MV-4-11 (cell line): ENCODE measurements at regions not wholly inside any gene's neighbourhood (a gene's known extent, or its start where the extent isn't known, plus 50 kb on each side); places are given as distances from the start of the nearest gene placed in this dataset.

ENCODE experiments used
- DNase-seq: peaks from one replicate; lab custom pipeline; 2025; lab: John Stamatoyannopoulos, UW

DNA sequence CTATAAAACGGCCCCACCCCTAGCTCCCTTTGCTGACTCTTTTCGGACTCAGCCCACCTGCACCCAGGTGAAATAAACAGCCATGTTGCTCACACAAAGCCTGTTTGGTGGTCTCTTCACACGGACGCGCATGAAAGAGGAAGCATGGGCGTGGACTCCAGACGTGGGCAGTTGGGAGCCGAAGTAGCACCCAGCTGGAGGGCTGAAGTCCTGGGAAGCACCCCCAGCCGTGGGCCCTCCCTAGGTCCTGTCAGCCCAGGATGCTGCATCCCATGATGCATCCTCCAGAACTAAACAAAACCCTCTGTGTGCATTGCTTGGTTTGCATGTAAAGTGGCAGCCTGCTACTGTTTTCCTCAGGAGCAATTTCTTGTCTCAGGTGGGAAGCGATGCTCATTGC is 62.1 kb upstream of the CFAP46 start:
- no peak for DNase-seq

DNA sequence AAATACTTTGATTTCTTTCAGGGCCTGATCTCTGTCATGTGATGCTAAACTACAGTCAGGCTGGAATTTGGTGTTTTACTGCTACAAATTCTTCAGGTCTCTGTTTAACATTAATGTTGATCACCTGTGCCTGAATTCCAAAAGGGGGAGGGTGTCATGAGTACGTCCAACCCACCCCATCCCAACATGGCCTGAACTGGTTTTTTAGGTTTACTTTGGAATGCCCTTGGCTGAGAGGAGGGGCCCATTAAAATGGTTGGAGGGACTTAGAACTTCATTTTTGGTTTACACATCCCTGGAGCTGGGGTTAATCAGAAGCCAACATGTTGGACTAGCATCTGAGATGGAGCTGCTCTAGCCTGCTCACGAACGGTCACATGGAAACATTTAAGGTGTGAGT is 60.8 kb upstream of the CFAP46 start:
- no peak for DNase-seq

DNA sequence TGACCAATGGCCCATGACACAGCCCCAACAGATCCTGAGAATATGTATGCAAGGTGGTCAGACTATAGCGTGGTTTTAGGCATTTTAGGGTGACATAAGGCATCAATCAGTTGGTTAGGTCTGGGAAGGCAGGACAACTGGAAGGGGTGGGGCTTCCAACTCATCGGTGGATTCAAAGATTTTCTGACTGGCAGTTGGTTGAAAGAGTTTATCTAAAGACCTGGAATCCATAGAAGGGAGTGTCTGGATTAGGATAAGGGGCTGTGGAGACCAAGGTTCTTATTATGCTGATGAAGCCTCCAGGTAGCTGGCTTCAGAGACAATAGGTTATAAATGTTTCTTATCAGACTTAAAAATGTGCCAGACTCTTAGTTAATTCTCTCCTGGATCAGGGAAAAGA is 60.3 kb upstream of the CFAP46 start:
- no peak for DNase-seq

DNA sequence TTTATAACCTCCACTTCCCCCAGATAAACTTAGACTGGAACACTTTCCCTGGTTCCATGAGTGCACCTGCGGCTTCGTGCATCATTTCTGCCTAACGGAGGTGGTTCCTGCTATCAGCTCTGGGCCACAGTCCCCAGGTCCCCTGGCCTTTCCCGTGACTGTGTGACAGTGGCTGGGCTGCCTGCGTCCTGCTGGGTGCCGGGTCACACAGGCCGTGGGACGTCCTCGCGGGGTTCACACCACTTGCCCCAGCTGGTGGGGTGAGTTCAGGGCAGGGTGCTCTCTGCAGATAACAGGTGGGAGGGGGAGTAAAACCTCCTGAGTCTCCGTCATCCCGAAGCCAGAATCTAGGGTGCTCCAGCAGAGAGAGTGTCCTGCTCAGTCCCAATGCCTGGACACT is 58.7 kb upstream of the CFAP46 start:
- DNase-seq, result no peak

DNA sequence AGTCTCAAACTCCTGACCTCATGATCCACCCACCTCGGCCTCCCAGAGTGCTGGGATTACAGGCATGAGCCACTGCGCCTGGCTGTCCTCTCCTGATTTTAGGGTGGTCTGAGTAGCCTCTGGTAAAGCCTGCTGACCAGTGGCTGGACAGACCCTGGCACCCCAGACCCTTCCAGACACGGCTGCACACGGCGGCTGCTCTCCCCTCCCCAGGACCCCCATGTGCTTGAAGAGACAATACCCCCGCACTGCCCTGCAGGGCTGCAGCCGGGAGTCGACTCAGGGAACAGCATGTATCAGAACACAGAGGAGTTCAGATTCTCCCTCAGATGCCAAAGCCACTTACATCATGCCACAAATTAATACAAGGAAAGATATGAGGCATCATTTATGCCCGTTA is 58.3 kb upstream of the CFAP46 start:
- no peak for DNase-seq

DNA sequence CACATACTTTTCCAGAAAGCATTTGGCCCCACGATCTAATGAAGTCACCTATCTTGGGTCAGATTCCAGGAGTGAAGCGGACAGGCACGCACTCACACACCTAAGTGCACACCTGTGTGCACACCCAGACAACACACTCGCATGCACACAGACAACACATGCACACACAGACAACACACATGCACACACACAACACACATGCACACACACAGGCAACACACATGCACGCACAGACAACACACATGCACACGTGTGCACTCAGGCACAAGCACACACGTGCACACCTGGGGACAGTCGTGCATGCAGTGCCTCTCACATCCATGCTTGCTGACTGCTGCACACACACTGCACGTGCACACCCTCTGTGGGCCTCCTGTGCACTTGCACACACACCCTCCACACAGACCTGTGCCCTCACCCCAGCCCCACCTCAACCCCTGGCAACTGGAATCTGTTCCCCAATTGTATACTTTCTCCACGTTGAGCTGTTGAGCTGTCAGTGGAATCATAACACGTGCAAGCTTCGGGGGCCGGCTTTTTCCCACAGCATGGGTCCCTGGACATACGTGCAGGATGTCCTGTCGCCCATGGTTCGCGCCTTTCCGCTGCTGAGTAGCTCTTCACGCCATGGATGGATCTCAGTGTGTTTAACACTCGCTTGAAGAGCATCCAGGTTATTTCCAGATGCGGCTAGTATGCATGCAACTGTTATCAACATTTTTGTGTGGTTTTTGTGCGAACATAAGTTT is 55.3 kb upstream of the CFAP46 start:
- DNase-seq, result no peak

DNA sequence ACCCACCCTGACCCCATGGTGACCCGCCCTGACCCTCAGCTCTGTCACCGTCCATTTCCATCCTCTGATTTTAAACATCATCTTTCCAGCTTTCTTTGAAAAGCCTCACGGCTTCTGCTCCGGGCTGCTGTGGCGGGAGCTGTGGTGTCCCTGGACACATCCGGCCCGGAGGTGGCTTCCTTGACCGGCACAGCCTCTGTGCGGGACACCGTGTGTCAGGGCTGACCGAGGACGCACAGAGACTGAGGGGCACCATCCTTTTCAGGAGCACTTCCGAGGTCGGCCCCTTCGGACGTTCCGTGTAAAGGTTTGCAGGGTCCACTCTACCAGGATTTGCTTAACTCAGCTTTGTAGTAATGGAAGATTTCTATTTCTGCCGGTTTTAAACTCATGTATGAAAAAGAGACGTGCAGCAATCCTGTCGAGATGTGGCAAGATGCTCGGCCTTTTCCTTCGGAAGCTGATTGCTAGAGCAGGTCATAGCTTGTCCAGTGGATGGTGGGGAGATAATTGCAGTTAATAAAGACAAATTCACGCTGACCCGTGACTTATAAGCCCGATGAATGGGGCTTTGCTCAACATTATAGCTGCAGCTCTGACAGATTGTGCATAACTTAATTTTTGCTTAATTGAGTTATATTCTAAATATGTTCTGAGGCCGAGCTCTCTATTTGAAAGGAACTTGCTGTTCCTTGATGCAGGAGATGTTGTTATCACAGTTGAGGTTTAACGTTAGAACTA is 54.4 kb upstream of the CFAP46 start:
- DNase-seq, result no peak

DNA sequence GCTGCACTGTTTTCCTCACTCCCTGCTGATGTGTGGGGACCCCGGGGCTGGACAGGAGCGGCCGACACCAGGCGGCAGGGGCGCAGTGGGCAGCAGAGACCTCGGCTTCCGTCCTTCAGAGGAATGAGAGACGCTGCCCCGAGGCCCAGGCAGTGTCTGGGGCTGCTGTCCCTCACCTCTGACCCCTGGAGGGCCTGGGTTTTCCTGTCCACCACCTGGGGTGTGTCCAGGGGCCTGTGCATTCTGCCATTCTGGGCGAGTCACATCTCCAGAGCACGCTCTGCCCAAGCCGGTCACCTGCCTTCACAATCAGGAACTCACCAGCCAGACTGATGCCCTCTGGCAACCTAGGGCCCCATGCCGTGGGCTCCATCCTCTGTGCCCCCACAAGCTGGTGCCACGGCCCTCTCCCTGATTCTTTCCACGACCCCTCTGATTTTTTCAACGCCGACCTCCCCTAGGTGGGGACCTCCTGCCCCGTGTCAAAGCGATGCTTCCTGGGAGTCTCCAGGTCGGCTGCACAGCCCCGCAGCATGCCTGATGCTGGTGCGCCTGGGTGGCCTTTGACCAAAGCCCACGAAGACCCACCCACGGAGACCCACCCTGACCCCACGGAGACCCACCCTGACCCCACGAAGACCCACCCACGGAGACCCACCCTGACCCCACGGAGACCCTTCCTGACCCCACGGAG is 53.7 kb upstream of the CFAP46 start:
- DNase-seq, result no peak

DNA sequence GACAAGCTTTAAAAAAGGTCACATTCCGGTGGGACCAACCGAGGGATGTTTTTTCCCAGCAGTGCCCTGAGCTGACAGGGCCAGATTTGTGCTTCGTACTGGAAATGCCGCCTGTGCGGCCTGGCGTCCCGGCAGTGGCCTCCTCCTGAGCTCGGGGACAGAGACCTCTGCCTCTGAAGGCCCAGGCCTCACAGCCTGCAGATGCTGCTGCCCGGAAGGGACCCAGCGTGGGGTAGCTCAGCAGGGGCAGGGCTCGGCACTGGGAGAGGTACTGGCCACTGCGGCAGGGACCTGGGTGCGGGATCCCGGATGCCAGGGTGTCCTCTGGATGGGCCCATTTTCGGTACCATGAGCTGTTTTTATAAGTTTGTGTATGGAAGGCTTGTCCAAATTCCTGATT is 52.4 kb upstream of the CFAP46 start:
- DNase-seq, result no peak

DNA sequence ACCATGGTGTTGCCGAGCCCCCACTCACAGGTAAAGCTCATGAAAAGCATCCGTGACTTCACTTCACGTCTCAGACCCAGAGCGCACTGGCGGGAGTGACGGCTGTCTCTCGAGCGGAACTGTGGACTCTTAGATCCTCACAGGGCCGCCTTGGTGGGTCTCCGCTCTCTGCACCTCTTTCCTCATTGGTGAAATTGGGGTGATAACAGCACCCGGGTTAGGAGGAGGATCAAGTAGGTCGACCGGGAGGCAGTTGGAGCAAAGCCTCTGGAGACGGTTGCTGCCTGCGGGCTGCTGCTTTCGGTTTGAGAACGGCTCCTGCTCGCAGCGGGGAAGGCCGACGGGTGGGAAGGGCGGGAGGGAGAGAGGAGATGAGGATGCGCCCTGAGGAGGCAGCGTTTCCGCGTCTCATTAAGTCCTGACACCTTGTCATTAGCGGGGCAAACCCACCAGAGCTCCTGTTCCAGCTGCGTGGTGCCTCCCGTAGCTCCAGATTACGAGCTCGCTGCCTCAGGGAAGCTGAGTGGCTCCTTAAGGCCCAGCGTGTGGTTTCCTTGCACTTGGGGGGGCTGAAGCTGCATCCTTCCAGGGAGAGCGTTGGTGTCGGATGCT is 51.9 kb upstream of the CFAP46 start:
- DNase-seq, result no peak

DNA sequence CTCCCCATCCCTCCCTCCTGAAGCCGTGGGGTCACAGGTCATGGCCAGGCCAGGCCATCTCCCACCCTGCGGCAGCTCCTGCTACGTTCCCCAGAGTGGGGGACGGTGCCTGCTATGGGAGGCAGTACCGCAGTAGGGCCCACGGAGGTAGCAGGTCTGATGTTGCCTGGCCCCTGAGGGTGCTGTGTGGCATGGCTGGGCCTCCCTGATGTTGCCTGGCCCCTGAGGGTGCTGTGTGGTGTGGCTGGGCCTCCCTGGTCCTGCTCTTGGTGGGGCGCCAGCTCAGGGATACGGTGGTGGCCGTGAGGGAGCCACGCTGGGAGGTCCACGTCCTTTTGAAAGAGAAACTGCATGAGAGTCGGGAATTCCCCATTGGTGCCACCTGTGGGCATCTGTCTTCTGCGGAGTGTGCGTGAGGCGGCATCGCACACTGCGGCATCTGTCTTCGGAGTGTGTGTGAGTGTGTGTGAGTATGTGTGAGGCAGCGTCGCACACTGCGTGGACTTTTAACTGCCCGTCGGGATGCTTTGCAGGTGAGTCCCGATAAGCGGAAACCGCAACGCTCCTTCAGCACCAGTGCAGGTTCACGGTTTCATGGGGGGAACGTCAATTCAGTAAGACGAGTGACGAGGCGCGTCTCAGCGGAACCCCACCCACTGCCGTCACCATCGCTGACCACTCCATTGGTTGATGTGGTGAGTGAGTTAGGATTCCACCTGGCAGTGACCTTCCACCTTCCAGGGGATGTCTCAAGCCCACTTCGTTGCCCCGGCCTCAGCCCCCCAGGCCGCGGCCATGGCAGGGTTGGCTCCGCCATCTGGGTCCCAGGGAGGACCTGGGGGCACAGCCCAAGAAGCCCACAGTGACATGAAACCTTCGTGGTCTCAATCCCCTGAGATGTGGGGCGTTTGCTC is 51.2 kb upstream of the CFAP46 start:
- DNase-seq, result no peak

DNA sequence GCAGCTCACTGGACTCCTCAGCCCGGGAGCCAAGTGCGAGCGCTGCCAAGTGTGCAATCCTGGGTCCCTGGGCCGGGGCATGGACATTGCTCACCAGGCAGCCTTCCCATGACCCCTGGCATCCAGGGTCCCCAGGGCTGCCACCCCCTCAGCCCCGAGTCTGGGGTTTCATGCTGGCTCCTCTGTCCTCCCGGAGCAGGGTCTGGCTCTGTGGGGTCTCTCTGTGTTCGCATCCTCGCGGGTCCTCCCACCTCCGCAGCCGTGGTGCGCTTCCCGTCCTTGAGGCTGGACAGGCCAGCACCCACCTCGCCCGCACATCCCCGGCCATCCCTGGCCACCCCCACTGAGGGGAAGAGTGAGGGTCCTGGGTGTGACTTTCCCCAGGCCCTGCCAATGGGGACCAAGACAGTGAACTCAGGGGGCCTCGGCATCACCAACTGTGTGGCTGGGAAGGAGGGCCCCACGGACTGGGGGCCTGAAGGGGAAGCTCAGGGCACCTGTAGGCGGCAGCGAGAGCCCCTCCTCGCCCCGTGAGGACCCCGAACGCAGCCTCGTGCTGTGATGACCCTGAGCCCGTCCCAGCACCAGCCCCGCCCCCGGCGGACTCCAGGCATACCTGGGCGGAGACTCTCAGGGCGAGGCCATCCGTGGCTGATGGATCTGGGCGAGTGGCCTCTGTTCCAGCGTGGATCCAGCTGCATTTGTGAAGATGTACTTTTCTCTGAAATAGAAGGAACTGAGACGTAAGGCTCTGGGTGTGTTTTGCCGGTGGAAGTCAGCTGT is 50.3 kb upstream of the CFAP46 start:
- DNase-seq, result no peak
